ENCODE measurements at regions not wholly inside any gene's neighbourhood (a gene's known extent, or its start where the extent isn't known, plus 50 kb on each side); places are given as distances from the start of the nearest gene placed in this dataset.

DNA sequence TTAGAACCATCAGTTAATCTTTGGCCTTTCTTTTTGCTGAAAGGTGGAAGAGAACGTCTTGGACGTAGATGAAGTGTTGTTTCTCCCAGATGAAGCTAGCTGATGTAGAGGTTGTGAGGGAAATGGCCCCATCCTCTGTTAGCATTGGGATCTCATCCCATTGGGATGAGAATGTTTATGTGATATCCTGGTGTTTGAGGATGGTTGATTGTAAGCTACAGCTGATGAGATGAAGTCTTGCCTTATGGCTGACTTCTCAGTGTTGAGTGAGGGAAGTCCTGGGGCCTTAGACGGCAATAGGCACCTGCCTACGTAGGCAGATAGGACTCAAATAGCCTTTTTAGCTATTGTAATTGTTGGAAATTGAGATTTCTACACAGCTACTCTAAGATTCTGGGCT lies 211.3 kb downstream of the MYCN start:
- TF ChIP-seq CTCF (IDR thresholded peaks at IDR 0.05; ENCODE audit: low read depth, low read length, missing control alignments): no peak
- no peak for DNase-seq
- H3K36me3 ChIP-seq (replicated peaks): no peaks in the 10 kb centered on the region
- H3K27ac ChIP-seq: no peak overlapping the region
- H3K4me3 ChIP-seq (ENCODE audit: low read depth, low read length): no peak overlapping the region
- in situ Hi-C loops (cut with HindIII; ENCODE audit: low pct_ligation_motif_present, low sequenced_read_pairs): no loop called here
- no peaks in the 10 kb centered on the region for H3K27me3 ChIP-seq (replicated peaks)

DNA sequence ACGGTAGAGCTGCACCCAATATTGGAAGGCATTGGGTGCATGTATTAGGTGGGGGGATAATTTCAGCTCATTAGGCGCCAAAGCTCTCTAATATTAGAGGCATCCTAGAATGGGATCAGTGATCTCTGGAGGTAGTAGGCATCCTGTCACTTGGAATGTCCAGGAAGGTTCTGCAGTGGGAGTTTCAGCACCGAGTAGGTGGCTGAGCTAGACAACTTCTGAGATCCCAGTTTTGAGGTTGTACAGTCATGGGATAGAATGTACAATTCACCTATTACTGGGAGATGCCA lies 210.9 kb downstream of the MYCN start:
- Histone ChIP-seq H3K4me3 (ENCODE audit: low read depth, low read length) (no peak overlapping the region), H3K36me3 (replicated peaks) (no peaks in the 10 kb centered on the region), H3K27ac (no peak overlapping the region), H3K27me3 (replicated peaks) (no peaks in the 10 kb centered on the region)
- in situ Hi-C loops (cut with HindIII; ENCODE audit: low pct_ligation_motif_present, low sequenced_read_pairs): no loop called here
- DNase-seq: no peak
- no peak for TF ChIP-seq CTCF (IDR thresholded peaks at IDR 0.05; ENCODE audit: low read depth, low read length, missing control alignments)

- TF ChIP-seq CTCF (IDR thresholded peaks at IDR 0.05; ENCODE audit: low read depth, low read length, missing control alignments): no peak
- no peak for DNase-seq
- Histone ChIP-seq H3K27ac (no peak overlapping the region), H3K27me3 (replicated peaks) (no peaks in the 10 kb centered on the region), H3K36me3 (replicated peaks) (no peaks in the 10 kb centered on the region), H3K4me3 (ENCODE audit: low read depth, low read length) (no peak overlapping the region)
- in situ Hi-C loops (cut with HindIII; ENCODE audit: low pct_ligation_motif_present, low sequenced_read_pairs): no loop called here
Measured at GRCh38 chr2:16150456-16151280, 210.3 kb downstream of the MYCN start.

DNA sequence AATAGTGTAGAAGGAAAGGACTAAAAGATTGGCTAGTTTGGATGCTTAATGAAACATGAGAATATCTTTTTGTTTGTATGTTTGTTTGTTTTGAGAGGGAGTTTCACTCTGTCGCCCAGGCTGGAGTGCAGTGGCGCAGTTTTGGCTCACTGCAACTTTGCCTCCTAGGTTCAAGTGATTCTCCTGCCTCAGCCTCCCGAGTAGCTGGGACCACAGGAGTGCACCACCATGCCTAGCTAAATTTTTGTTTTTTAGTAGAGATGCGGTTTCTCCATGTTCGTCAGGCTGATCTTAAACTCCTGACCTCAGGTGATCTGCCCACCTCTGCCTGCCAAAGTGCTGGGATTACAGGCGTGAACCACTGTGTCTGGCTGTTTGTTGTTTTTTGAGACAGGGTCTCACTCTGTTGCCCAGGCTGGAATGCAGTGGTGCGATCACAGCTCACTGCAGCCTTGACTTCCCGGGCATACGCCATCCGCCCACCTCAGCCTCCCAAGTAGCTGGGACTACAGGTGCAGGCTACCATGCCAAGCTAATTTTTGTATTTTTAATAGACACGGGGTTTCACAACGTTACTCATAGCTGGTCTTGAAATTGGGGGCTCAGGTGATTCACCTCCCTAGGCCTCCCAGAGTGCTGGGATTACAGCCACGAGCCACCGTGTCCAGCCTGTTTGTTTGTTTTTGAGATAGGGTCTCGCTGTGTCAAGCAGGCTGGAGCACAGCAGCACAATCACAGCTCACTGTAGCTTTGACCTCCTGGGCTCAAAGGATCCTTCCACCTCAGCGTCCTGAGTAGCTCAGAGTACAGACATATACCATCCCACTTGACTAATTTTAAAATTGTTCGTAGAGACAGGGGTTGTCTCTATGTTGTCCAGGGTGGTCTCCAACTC lies 209.2 kb downstream of the MYCN start:
- no peak for TF ChIP-seq CTCF (IDR thresholded peaks at IDR 0.05; ENCODE audit: low read depth, low read length, missing control alignments)
- H3K36me3 ChIP-seq (replicated peaks): no peaks in the 10 kb centered on the region
- DNase-seq: no peak
- no peaks in the 10 kb centered on the region for H3K27me3 ChIP-seq (replicated peaks)
- in situ Hi-C loops (cut with HindIII; ENCODE audit: low pct_ligation_motif_present, low sequenced_read_pairs): no loop called here
- no peak overlapping the region for H3K27ac ChIP-seq
- H3K4me3 ChIP-seq (ENCODE audit: low read depth, low read length): no peak overlapping the region

DNA sequence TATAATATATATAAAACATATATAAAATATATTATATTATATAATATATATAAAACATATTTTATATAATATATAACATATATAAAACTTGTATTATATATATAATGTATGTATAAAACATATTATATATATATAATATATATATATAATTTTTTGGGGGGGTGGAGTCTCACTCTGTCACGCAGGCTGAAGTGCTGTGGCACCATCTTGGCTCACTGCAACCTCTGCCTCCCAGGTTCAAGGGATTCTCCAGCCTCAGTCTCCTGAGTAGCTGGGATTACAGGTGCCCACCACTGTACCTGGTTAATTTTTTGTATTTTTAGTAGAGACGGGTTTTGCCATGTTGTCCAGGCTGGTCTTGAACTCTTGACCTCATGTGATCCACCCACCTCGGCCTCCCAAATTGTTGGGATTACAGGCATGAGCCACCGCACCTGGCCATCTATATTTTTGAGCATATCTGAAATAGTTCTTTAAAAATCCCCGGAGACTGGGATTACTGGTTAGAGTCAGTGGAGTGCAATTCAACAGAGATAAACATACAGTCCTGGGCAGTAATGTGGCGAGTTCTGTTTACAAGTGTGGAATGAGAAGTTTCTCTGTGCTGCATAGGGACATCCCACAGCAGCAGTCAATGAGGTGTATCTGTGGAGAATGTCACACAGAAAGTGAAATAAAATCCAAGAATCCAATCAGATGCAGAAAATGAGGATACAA lies 208.4 kb downstream of the MYCN start:
- H3K4me3 ChIP-seq (ENCODE audit: low read depth, low read length): no peak overlapping the region
- no peak for TF ChIP-seq CTCF (IDR thresholded peaks at IDR 0.05; ENCODE audit: low read depth, low read length, missing control alignments)
- no peak overlapping the region for H3K27ac ChIP-seq
- H3K27me3 ChIP-seq (replicated peaks): no peaks in the 10 kb centered on the region
- H3K36me3 ChIP-seq (replicated peaks): no peaks in the 10 kb centered on the region
- DNase-seq: no peak
- in situ Hi-C loops (cut with HindIII; ENCODE audit: low pct_ligation_motif_present, low sequenced_read_pairs): no loop called here

All from brain microvascular endothelial cell (primary cell).